ENCODE measurements at regions not wholly inside any gene's neighbourhood (a gene's known extent, or its start where the extent isn't known, plus 50 kb on each side); places are given as distances from the start of the nearest gene placed in this dataset.

GRCh38 chr17:71809537-71809936 is 311.3 kb upstream of the SOX9 start:
- Histone ChIP-seq H3K9me3 (ENCODE audit: control insufficient read depth, insufficient read depth, low read length) (no peaks in the 10 kb centered on the region), H4K5ac (ENCODE audit: low read depth, low read length) (no peak overlapping the region), H2AFZ (replicated peaks; ENCODE audit: low read length, poor library complexity) (no peak overlapping the region), H3K4me1 (ENCODE audit: control insufficient read depth, insufficient read depth, low read length) (no peaks in the 10 kb centered on the region), H3K18ac (ENCODE audit: low read depth, low read length) (no peak overlapping the region), H3K56ac (ENCODE audit: extremely low read depth, insufficient read depth, low read length) (no peak overlapping the region), H2BK20ac (ENCODE audit: low read depth, low read length) (no peak overlapping the region), H3K9me1 (ENCODE audit: insufficient read depth, low read length) (no peaks in the 10 kb centered on the region), H4K91ac (ENCODE audit: insufficient read depth, low read depth, low read length) (no peak overlapping the region), H3K14ac (replicated peaks; ENCODE audit: low read depth, low read length) (no peak overlapping the region), H3K79me1 (ENCODE audit: low read depth in 1 of 2, low read length in 2 of 2) (no peaks in the 10 kb centered on the region), H4K8ac (ENCODE audit: low read depth in 2 of 2, low read length in 2 of 2) (no peak overlapping the region), H4K20me1 (ENCODE audit: insufficient read depth, low read length) (no peaks in the 10 kb centered on the region), H2BK120ac (ENCODE audit: low read depth, low read length) (no peak overlapping the region), H2AK9ac (replicated peaks; ENCODE audit: low read depth, low read length, poor library complexity) (no peak overlapping the region), H3K27ac (ENCODE audit: insufficient read depth, low read length) (no peak overlapping the region), H3K27me3 (ENCODE audit: control insufficient read depth, insufficient read depth, low read length) (peaks cover 2% of the 10 kb centered on the region), H3K4me3 (ENCODE audit: insufficient read depth, low read depth, low read length) (no peak overlapping the region), H3K4ac (ENCODE audit: low read depth, low read length) (no peak overlapping the region), H3K9ac (ENCODE audit: low read depth, low read length) (no peak overlapping the region), H2AK5ac (ENCODE audit: low read depth, low read length) (no peak overlapping the region), H2BK5ac (ENCODE audit: low read depth, low read length, poor library complexity, severe bottlenecking) (no peak overlapping the region), H3K4me2 (ENCODE audit: low read depth, low read length) (no peak overlapping the region), H3K23ac (ENCODE audit: low read depth, low read length) (no peak overlapping the region), H2BK15ac (ENCODE audit: low read depth, low read length) (no peak overlapping the region), H3K36me3 (ENCODE audit: control insufficient read depth, insufficient read depth, low read length) (no peaks in the 10 kb centered on the region)
- intact Hi-C loops (cut with micrococcal nuclease) = no loop called here
- in situ Hi-C loops (cut with MboI; ENCODE audit: low sequenced_read_pairs) = no loop called here
- no TSS peak for BruUV-seq (replicated peaks)
- POLR2A ChIA-PET (ENCODE audit: unreplicated experiment) = no interaction called here
- TF ChIP-seq MAZ (IDR thresholded peaks at IDR 0.05; ENCODE audit: borderline replicate concordance, low read depth, low read length) (no peak), CHD1 (IDR thresholded peaks at IDR 0.05; ENCODE audit: low read depth, low read length) (no peak), MXI1 (IDR thresholded peaks at IDR 0.05; ENCODE audit: borderline replicate concordance, low read depth, low read length) (no peak), FOS (IDR thresholded peaks at IDR 0.05; ENCODE audit: low read depth, low read length) (no peak), NFE2L2 (IDR thresholded peaks at IDR 0.05; ENCODE audit: low read depth, low read length) (no peak), RCOR1 (IDR thresholded peaks at IDR 0.05; ENCODE audit: insufficient replicate concordance, low read length) (no peak), CEBPB (IDR thresholded peaks at IDR 0.05; ENCODE audit: low read depth, low read length) (no peak), RAD21 (IDR thresholded peaks at IDR 0.05; ENCODE audit: low read length) (no peak), RFX5 (IDR thresholded peaks at IDR 0.05; ENCODE audit: low read depth, low read length) (no peak), SMC3 (IDR thresholded peaks at IDR 0.05; ENCODE audit: low read depth, low read length) (no peak), MAFK (IDR thresholded peaks at IDR 0.05; ENCODE audit: low read depth, low read length) (no peak), BHLHE40 (IDR thresholded peaks at IDR 0.05; ENCODE audit: low read depth, low read length) (no peak), POLR2A (IDR thresholded peaks at IDR 0.05; ENCODE audit: low read depth, low read length) (no peak)
- TF ChIP-seq, protein P1, sequence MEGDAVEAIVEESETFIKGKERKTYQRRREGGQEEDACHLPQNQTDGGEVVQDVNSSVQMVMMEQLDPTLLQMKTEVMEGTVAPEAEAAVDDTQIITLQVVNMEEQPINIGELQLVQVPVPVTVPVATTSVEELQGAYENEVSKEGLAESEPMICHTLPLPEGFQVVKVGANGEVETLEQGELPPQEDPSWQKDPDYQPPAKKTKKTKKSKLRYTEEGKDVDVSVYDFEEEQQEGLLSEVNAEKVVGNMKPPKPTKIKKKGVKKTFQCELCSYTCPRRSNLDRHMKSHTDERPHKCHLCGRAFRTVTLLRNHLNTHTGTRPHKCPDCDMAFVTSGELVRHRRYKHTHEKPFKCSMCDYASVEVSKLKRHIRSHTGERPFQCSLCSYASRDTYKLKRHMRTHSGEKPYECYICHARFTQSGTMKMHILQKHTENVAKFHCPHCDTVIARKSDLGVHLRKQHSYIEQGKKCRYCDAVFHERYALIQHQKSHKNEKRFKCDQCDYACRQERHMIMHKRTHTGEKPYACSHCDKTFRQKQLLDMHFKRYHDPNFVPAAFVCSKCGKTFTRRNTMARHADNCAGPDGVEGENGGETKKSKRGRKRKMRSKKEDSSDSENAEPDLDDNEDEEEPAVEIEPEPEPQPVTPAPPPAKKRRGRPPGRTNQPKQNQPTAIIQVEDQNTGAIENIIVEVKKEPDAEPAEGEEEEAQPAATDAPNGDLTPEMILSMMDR (conservative IDR thresholded peaks at IDR 0.05; ENCODE audit: low read depth, low read length) = no peak
- TF ChIP-seq, protein P2, sequence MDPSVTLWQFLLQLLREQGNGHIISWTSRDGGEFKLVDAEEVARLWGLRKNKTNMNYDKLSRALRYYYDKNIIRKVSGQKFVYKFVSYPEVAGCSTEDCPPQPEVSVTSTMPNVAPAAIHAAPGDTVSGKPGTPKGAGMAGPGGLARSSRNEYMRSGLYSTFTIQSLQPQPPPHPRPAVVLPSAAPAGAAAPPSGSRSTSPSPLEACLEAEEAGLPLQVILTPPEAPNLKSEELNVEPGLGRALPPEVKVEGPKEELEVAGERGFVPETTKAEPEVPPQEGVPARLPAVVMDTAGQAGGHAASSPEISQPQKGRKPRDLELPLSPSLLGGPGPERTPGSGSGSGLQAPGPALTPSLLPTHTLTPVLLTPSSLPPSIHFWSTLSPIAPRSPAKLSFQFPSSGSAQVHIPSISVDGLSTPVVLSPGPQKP (IDR thresholded peaks at IDR 0.05; ENCODE audit: borderline replicate concordance, low read depth, low read length) = no peak
- CTCF ChIA-PET = no interaction called here
- DNase-seq (no peak), ATAC-seq (ENCODE audit: low read depth) (no peak)
- dilution Hi-C loops (cut with HindIII; ENCODE audit: low sequenced_read_pairs, unreplicated experiment) = no loop called here

All from IMR-90 (cell line).